Right lobe of liver (tissue), 4 donors: ENCODE measurements at regions not wholly inside any gene's neighbourhood (a gene's known extent, or its start where the extent isn't known, plus 50 kb on each side); places are given as distances from the start of the nearest gene placed in this dataset.

Source experiments
- POLR2A ChIP-seq: fragments of 450-650 bp; IDR thresholded peaks from one replicate; pipeline ENCODE4 v1.6.1; 2017; ENCODE audit warnings: antibody characterized with exemption, mild to moderate bottlenecking
- TF ChIP-seq, protein P1 (sequence below), 4 donors: fragments of 200-600 bp in 3 of 4; fragments of 450-650 bp in 1 of 4; IDR thresholded peaks; one replicate each; pipeline versions ENCODE4 v1.5.1 to v1.8.0; 2016 to 2022; ENCODE audit warnings: antibody characterized with exemption in 4 of 4, mild to moderate bottlenecking in 2 of 4
- donor health status: DM: no; HTN: no; CAD: no.
- donor health status: DM: no; HTN: no; CAD: no.
- donor health status: DM: no; HTN: yes; CAD: no.

DNA sequence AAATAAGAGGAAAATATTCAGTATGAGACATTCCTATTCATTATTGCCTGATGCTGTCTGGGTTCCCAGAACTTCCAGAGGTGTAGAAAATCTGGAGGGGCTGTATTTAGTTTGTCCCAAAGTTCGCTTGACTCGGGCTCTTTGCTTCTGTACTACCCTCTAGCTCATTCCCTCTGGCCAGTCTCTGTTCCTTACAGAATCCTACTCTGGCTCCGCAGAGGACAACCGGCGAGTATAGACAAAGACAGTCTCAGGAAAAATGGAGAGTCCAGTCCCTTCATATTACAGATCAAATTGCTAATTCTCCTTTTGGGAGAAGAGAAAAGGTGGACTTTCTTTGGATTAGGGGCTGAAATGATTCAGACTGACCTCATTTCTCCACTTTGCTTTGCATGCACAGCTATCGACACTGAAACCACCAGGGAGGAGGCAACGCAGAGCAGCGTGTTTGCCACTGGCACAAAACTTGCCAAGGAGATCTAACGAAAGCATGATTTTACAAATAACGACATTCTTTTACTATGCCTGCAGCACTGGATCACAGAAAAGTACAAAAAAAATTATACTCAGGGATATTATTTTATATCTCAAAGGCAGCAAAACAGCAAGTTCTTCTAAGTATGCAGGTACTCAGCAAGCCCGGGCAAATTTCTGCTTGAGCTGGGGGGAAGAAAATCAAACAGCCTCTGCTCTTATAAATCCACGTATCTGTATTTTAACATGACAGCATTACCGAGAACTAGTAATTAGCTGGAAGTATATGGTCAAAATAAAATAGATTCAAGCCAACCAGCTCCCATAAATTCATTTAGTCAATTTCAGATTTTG, 279.7 kb downstream of the NPR3 start:
- TF ChIP-seq POLR2A: no peak
- TF ChIP-seq, protein P1, sequence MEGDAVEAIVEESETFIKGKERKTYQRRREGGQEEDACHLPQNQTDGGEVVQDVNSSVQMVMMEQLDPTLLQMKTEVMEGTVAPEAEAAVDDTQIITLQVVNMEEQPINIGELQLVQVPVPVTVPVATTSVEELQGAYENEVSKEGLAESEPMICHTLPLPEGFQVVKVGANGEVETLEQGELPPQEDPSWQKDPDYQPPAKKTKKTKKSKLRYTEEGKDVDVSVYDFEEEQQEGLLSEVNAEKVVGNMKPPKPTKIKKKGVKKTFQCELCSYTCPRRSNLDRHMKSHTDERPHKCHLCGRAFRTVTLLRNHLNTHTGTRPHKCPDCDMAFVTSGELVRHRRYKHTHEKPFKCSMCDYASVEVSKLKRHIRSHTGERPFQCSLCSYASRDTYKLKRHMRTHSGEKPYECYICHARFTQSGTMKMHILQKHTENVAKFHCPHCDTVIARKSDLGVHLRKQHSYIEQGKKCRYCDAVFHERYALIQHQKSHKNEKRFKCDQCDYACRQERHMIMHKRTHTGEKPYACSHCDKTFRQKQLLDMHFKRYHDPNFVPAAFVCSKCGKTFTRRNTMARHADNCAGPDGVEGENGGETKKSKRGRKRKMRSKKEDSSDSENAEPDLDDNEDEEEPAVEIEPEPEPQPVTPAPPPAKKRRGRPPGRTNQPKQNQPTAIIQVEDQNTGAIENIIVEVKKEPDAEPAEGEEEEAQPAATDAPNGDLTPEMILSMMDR (IDR thresholded peaks at IDR 0.05): no peak
